OCI-LY1 (cell line): ENCODE measurements at regions not wholly inside any gene's neighbourhood (a gene's known extent, or its start where the extent isn't known, plus 50 kb on each side); places are given as distances from the start of the nearest gene placed in this dataset.

Source experiments
- EZH2 ChIP-seq: fragments of 200-600 bp; sonication (generic), shearing (Covaris generic); IDR thresholded peaks from 2 replicates; pipeline ENCODE4 v1.8.0; 2017; ENCODE audit warnings: borderline replicate concordance, mixed run types, mild to moderate bottlenecking, antibody characterized with exemption, low read length, moderate library complexity, mixed read lengths
- TF ChIP-seq, protein P1 (sequence below): fragments of 200-600 bp; sonication (generic), shearing (Covaris generic); IDR thresholded peaks from 2 replicates; pipeline ENCODE4 v1.5.1; 2017; ENCODE audit warnings: mild to moderate bottlenecking, antibody characterized with exemption, low read length, moderate library complexity, mixed read lengths

DNA sequence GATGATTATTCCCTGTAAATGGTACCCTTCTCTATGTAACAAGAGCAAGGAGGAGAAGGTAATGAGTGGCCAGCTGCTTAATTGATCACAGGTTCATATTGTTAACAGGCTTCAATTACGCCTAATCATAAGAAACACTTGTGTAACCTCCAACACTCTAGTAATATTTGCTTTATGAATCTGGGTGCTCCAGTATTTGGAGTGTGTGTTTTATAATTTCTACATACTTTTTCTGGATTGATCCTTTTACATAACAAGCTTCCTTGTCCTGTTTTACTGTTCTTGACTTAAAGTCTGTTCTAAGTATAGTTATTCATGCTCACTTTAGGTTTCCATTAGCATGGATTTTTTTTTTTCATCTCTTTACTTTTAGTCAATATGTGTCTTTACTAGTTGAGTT lies 984.2 kb downstream of the AMY1C start:
- no peak for TF ChIP-seq EZH2
- TF ChIP-seq, protein P1, sequence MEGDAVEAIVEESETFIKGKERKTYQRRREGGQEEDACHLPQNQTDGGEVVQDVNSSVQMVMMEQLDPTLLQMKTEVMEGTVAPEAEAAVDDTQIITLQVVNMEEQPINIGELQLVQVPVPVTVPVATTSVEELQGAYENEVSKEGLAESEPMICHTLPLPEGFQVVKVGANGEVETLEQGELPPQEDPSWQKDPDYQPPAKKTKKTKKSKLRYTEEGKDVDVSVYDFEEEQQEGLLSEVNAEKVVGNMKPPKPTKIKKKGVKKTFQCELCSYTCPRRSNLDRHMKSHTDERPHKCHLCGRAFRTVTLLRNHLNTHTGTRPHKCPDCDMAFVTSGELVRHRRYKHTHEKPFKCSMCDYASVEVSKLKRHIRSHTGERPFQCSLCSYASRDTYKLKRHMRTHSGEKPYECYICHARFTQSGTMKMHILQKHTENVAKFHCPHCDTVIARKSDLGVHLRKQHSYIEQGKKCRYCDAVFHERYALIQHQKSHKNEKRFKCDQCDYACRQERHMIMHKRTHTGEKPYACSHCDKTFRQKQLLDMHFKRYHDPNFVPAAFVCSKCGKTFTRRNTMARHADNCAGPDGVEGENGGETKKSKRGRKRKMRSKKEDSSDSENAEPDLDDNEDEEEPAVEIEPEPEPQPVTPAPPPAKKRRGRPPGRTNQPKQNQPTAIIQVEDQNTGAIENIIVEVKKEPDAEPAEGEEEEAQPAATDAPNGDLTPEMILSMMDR = no peak
